ENCODE measurements at regions not wholly inside any gene's neighbourhood (a gene's known extent, or its start where the extent isn't known, plus 50 kb on each side); places are given as distances from the start of the nearest gene placed in this dataset.

GRCh38 chr7:3235322-3235721 lies 65.7 kb upstream of the SDK1 start:
- no peak for FAIRE-seq
- no peak for TF ChIP-seq POLR2A (IDR thresholded peaks at IDR 0.05; ENCODE audit: low read depth, low read length)
- no peak for TF ChIP-seq TAF1 (IDR thresholded peaks at IDR 0.05; ENCODE audit: low read depth, low read length)
- TF ChIP-seq PAX5 (IDR thresholded peaks at IDR 0.05; ENCODE audit: insufficient read depth, low read length, severe bottlenecking) = no peak
- TF ChIP-seq SPI1 (IDR thresholded peaks at IDR 0.05; ENCODE audit: low read depth, low read length) = no peak
- TF ChIP-seq POLR2AphosphoS5 (IDR thresholded peaks at IDR 0.05; ENCODE audit: low read depth, low read length) = no peak
- no peak for TF ChIP-seq POU2F2 (IDR thresholded peaks at IDR 0.05; ENCODE audit: low read depth, low read length)
- DNase-seq (ENCODE audit: insufficient read length, low spot score) = no peak

GRCh38 chr7:3236268-3236667 lies 64.8 kb upstream of the SDK1 start:
- DNase-seq (ENCODE audit: insufficient read length, low spot score) = no peak

GRCh38 chr7:3238525-3239210 lies 62.4 kb upstream of the SDK1 start:
- TF ChIP-seq PAX5 (IDR thresholded peaks at IDR 0.05; ENCODE audit: insufficient read depth, low read length, severe bottlenecking) (no peak), POLR2AphosphoS5 (IDR thresholded peaks at IDR 0.05; ENCODE audit: low read depth, low read length) (no peak), SPI1 (IDR thresholded peaks at IDR 0.05; ENCODE audit: low read depth, low read length) (no peak), POU2F2 (IDR thresholded peaks at IDR 0.05; ENCODE audit: low read depth, low read length) (no peak)
- DNase-seq (ENCODE audit: insufficient read length, low spot score) = no peak
- FAIRE-seq = no peak

More at GRCh38 chr7:3236268-3236667, 64.8 kb upstream of the SDK1 start:
- FAIRE-seq = no peak
- no peak for TF ChIP-seq POLR2A (IDR thresholded peaks at IDR 0.05; ENCODE audit: low read depth, low read length)
- TF ChIP-seq POU2F2 (IDR thresholded peaks at IDR 0.05; ENCODE audit: low read depth, low read length) = no peak
- no peak for TF ChIP-seq TAF1 (IDR thresholded peaks at IDR 0.05; ENCODE audit: low read depth, low read length)
- TF ChIP-seq POLR2AphosphoS5 (IDR thresholded peaks at IDR 0.05; ENCODE audit: low read depth, low read length) = no peak
- no peak for TF ChIP-seq PAX5 (IDR thresholded peaks at IDR 0.05; ENCODE audit: insufficient read depth, low read length, severe bottlenecking)
- no peak for TF ChIP-seq SPI1 (IDR thresholded peaks at IDR 0.05; ENCODE audit: low read depth, low read length)

GRCh38 chr7:3239291-3239691 lies 61.8 kb upstream of the SDK1 start:
- FAIRE-seq (no peak), DNase-seq (ENCODE audit: insufficient read length, low spot score) (no peak)
- TF ChIP-seq SPI1 (IDR thresholded peaks at IDR 0.05; ENCODE audit: low read depth, low read length) (no peak), POU2F2 (IDR thresholded peaks at IDR 0.05; ENCODE audit: low read depth, low read length) (no peak), POLR2A (IDR thresholded peaks at IDR 0.05; ENCODE audit: low read depth, low read length) (no peak), PAX5 (IDR thresholded peaks at IDR 0.05; ENCODE audit: insufficient read depth, low read length, severe bottlenecking) (no peak), POLR2AphosphoS5 (IDR thresholded peaks at IDR 0.05; ENCODE audit: low read depth, low read length) (no peak), TAF1 (IDR thresholded peaks at IDR 0.05; ENCODE audit: low read depth, low read length) (no peak)

- DNase-seq (ENCODE audit: insufficient read length, low spot score) (no peak), FAIRE-seq (no peak)
- TF ChIP-seq PAX5 (IDR thresholded peaks at IDR 0.05; ENCODE audit: insufficient read depth, low read length, severe bottlenecking) = no peak
- TF ChIP-seq POLR2A (IDR thresholded peaks at IDR 0.05; ENCODE audit: low read depth, low read length) = no peak
- TF ChIP-seq POU2F2 (IDR thresholded peaks at IDR 0.05; ENCODE audit: low read depth, low read length) = no peak
- TF ChIP-seq POLR2AphosphoS5 (IDR thresholded peaks at IDR 0.05; ENCODE audit: low read depth, low read length) = no peak
- no peak for TF ChIP-seq TAF1 (IDR thresholded peaks at IDR 0.05; ENCODE audit: low read depth, low read length)
- no peak for TF ChIP-seq SPI1 (IDR thresholded peaks at IDR 0.05; ENCODE audit: low read depth, low read length)
These were observed 60.1 kb upstream of the SDK1 start for GRCh38 chr7:3240826-3241430.

- no peak for DNase-seq (ENCODE audit: insufficient read length, low spot score)
- no peak for FAIRE-seq
- no peak for TF ChIP-seq POLR2AphosphoS5 (IDR thresholded peaks at IDR 0.05; ENCODE audit: low read depth, low read length)
- TF ChIP-seq POU2F2 (IDR thresholded peaks at IDR 0.05; ENCODE audit: low read depth, low read length) = no peak
- no peak for TF ChIP-seq PAX5 (IDR thresholded peaks at IDR 0.05; ENCODE audit: insufficient read depth, low read length, severe bottlenecking)
- no peak for TF ChIP-seq POLR2A (IDR thresholded peaks at IDR 0.05; ENCODE audit: low read depth, low read length)
- TF ChIP-seq SPI1 (IDR thresholded peaks at IDR 0.05; ENCODE audit: low read depth, low read length) = no peak
These were observed 59.3 kb upstream of the SDK1 start for GRCh38 chr7:3241686-3242258.

GRCh38 chr7:3242398-3242972 lies 58.6 kb upstream of the SDK1 start:
- DNase-seq (ENCODE audit: insufficient read length, low spot score) (no peak), FAIRE-seq (no peak)
- TF ChIP-seq TAF1 (IDR thresholded peaks at IDR 0.05; ENCODE audit: low read depth, low read length) = no peak
- no peak for TF ChIP-seq POLR2AphosphoS5 (IDR thresholded peaks at IDR 0.05; ENCODE audit: low read depth, low read length)

GRCh38 chr7:3243256-3243655 lies 57.8 kb upstream of the SDK1 start:
- TF ChIP-seq PAX5 (IDR thresholded peaks at IDR 0.05; ENCODE audit: insufficient read depth, low read length, severe bottlenecking) (no peak), TAF1 (IDR thresholded peaks at IDR 0.05; ENCODE audit: low read depth, low read length) (no peak), POLR2A (IDR thresholded peaks at IDR 0.05; ENCODE audit: low read depth, low read length) (no peak), POU2F2 (IDR thresholded peaks at IDR 0.05; ENCODE audit: low read depth, low read length) (no peak), POLR2AphosphoS5 (IDR thresholded peaks at IDR 0.05; ENCODE audit: low read depth, low read length) (no peak), SPI1 (IDR thresholded peaks at IDR 0.05; ENCODE audit: low read depth, low read length) (no peak)
- no peak for DNase-seq (ENCODE audit: insufficient read length, low spot score)
- no peak for FAIRE-seq

GRCh38 chr7:3243680-3244079 lies 57.4 kb upstream of the SDK1 start:
- no peak for DNase-seq (ENCODE audit: insufficient read length, low spot score)
- no peak for FAIRE-seq
- no peak for TF ChIP-seq POU2F2 (IDR thresholded peaks at IDR 0.05; ENCODE audit: low read depth, low read length)
- TF ChIP-seq POLR2A (IDR thresholded peaks at IDR 0.05; ENCODE audit: low read depth, low read length) = no peak
